ENCODE measurements at regions not wholly inside any gene's neighbourhood (a gene's known extent, or its start where the extent isn't known, plus 50 kb on each side); places are given as distances from the start of the nearest gene placed in this dataset.

DNA sequence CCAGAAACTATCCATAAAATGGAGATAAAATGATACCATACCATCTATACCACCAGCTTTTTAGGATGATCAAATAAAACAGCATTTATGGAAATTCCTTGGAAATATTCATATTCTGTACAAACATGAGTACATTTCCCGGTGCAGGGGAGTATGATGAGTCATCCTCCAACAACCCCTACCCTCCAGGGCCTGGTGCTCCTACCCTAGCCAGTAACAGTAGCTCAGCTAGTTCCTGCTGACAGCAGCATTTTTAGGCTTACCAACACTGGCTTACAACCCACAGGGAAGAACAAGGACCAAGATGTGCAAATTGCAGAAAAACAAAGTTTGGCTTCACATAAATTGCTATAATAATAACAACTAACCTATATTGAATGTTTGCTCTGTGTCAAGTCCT is 406.2 kb upstream of the CADM1 start:
- TF ChIP-seq CTCF (IDR thresholded peaks at IDR 0.05) = no peak
- Histone ChIP-seq H3K27ac (no peak overlapping the region), H3K27me3 (peaks cover 0 to 4% of the 10 kb centered on the region in 2 donors), H3K36me3 (no peaks in the 10 kb centered on the region), H3K9me3 (no peaks in the 10 kb centered on the region), H3K4me3 (no peak overlapping the region), H3K4me1 (peaks cover 0 to 11% of the 10 kb centered on the region in 2 donors)
- intact Hi-C loops (cut with DNase I) = no loop called here
- DNase-seq (no peak), ATAC-seq (no peak)

- ATAC-seq (no peak), DNase-seq (no peak)
- TF ChIP-seq CTCF (IDR thresholded peaks at IDR 0.05) = no peak
- no peak overlapping the region for H3K27ac ChIP-seq
- H3K27me3 ChIP-seq = peaks cover 0 to 4% of the 10 kb centered on the region in 2 donors
- intact Hi-C loops (cut with DNase I) = no loop called here
- no peaks in the 10 kb centered on the region for H3K9me3 ChIP-seq
- H3K4me3 ChIP-seq = no peak overlapping the region
- H3K36me3 ChIP-seq = no peaks in the 10 kb centered on the region
- H3K4me1 ChIP-seq = no peaks in the 10 kb centered on the region
Measured at GRCh38 chr11:115906171-115906570, 402.0 kb upstream of the CADM1 start.

DNA sequence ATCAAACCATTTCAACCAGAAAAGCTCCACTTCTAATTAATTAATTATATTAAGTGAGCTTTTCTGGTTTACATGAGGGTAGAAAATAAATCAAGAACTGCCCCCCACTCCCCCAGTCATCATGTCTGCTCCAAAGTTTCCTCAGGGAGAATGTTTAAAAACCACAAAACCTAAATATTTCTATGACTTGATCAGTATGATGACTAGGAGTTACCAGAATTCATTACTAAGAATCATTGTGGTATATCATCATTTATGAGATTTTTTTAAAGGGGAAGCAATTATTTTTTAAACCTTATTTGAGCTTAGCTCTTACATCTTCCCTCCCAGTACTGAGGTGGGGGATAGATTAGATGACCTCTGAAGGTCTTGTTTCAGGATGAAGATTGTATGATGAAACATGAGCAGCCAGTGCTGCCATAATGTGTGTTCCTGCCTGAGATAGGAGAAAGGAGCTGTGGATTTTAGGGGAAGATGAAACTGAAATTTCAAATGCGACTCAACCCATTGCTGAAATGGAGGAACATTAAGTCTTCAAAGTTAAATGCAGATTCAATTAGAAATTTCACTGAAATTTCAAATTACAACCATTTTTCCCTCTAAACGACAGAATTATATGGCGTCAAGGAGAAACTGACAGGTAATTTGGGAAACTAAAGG is 401.3 kb upstream of the CADM1 start:
- H3K27me3 ChIP-seq = peaks cover 0 to 4% of the 10 kb centered on the region in 2 donors
- TF ChIP-seq CTCF (IDR thresholded peaks at IDR 0.05) = no peak
- no peak overlapping the region for H3K4me3 ChIP-seq
- H3K4me1 ChIP-seq = no peaks in the 10 kb centered on the region
- no peak overlapping the region for H3K27ac ChIP-seq
- no peaks in the 10 kb centered on the region for H3K9me3 ChIP-seq
- H3K36me3 ChIP-seq = no peaks in the 10 kb centered on the region
- DNase-seq (no peak), ATAC-seq (no peak)
- intact Hi-C loops (cut with DNase I) = no loop called here

GRCh38 chr11:115903179-115903578 is 399.0 kb upstream of the CADM1 start:
- Histone ChIP-seq H3K36me3 (no peaks in the 10 kb centered on the region), H3K4me1 (no peaks in the 10 kb centered on the region), H3K4me3 (no peak overlapping the region), H3K9me3 (no peaks in the 10 kb centered on the region), H3K27ac (no peak overlapping the region), H3K27me3 (peaks cover 0 to 4% of the 10 kb centered on the region in 2 donors)
- no peak for TF ChIP-seq CTCF (IDR thresholded peaks at IDR 0.05)
- ATAC-seq = no peak
- intact Hi-C loops (cut with DNase I) = no loop called here
- no peak for DNase-seq

GRCh38 chr11:115901069-115901468 is 396.9 kb upstream of the CADM1 start:
- DNase-seq = no peak

More at GRCh38 chr11:115901069-115901468, 396.9 kb upstream of the CADM1 start:
- no peak for ATAC-seq
- Histone ChIP-seq H3K27ac (no peak overlapping the region), H3K4me3 (no peak overlapping the region), H3K27me3 (no peaks in the 10 kb centered on the region), H3K9me3 (no peaks in the 10 kb centered on the region), H3K36me3 (no peaks in the 10 kb centered on the region), H3K4me1 (no peaks in the 10 kb centered on the region)
- intact Hi-C loops (cut with DNase I) = no loop called here
- TF ChIP-seq CTCF (IDR thresholded peaks at IDR 0.05) = no peak
